Keratinocyte (primary cell): ENCODE measurements at regions not wholly inside any gene's neighbourhood (a gene's known extent, or its start where the extent isn't known, plus 50 kb on each side); places are given as distances from the start of the nearest gene placed in this dataset.

Experiments
- CTCF ChIP-seq, 3 experiments: IDR thresholded peaks in 1 of 3; conservative IDR thresholded peaks in 1 of 3; optimal IDR thresholded peaks in 1 of 3; 2 replicates in 2 of 3; 3 replicates in 1 of 3; pipeline versions ENCODE3 to v1.5.1; 2011; ENCODE audit warnings: low read length in 3 of 3, mild to moderate bottlenecking in 3 of 3, moderate library complexity in 2 of 3, control low read depth in 1 of 3, inconsistent platforms in 1 of 3; ENCODE audit not compliant: insufficient read depth in 2 of 3; ENCODE audit errors: extremely low read depth in 1 of 3
- EZH2 ChIP-seq: IDR thresholded peaks from one replicate; pipeline ENCODE4 v1.6.1; 2012; ENCODE audit warnings: inconsistent platforms, mild to moderate bottlenecking, low read length, moderate library complexity

- TF ChIP-seq EZH2 (no peak), CTCF (optimal IDR thresholded peaks at IDR 0.05 in 1 of 3, IDR thresholded peaks at IDR 0.05 in 1 of 3, conservative IDR thresholded peaks at IDR 0.05 in 1 of 3; ENCODE audit: extremely low read depth in 1 of 3, insufficient read depth in 2 of 3, low read length in 3 of 3) (no peak)
These were observed 101.3 kb upstream of the E2F7 start for GRCh38 chr12:77166696-77167095.
